HCT116 (cell line): ENCODE measurements at regions not wholly inside any gene's neighbourhood (a gene's known extent, or its start where the extent isn't known, plus 50 kb on each side); places are given as distances from the start of the nearest gene placed in this dataset.

ENCODE experiments used
- ATAC-seq: fragments of 200-7000 bp; cut with Tn5 transposase; 2 replicates; pipeline ENCODE4 v1.9.1; 2020; ENCODE audit warnings: mild to moderate bottlenecking, moderate library complexity
- BruUV-seq: library from RNA; stranded (reverse); fragments of 400-500 nt; replicated peaks from 2 replicates; lab custom pipeline; 2021; lab: Mats Ljungman, UMichigan
- CTCF ChIA-PET: fragments of 300-600 bp; sonication (Branson Sonifier 250); formaldehyde crosslinking; loops from one replicate; lab custom pipeline; 2021; ENCODE audit warnings: antibody characterized with exemption; lab: Charles Lee
- POLR2A ChIA-PET: fragments of 300-600, 350-600 bp; sonication (Branson Sonifier 250); formaldehyde crosslinking; loops from one replicate; lab custom pipeline; 2021; ENCODE audit warnings: antibody characterized with exemption; lab: Charles Lee
- RAD21 ChIA-PET, 2 experiments: fragments of 300-600 bp; sonication (Branson Sonifier 250); formaldehyde crosslinking; loops; one replicate each; lab custom pipeline; 2023; ENCODE audit warnings: low total read pairs in 2 of 2; ENCODE audit not compliant: uncharacterized antibody in 2 of 2, unreplicated experiment in 2 of 2, low non-redundant PET in 1 of 2; lab: Charles Lee
- DNase-seq: peaks from one replicate; pipeline ENCODE4 v3.0.0-alpha.2; 2010; ENCODE audit warnings: low read depth, low spot score
- H2AFZ ChIP-seq: fragments of 200-600 bp; shearing (Covaris generic), sonication (generic); 2 replicates; pipeline ENCODE4 v1.6.1; 2017; ENCODE audit warnings: low read depth, mixed run types, mixed read lengths, antibody characterized with exemption, low read length; ENCODE audit not compliant: poor library complexity, severe bottlenecking
- H3K27ac ChIP-seq: 2 replicates; pipeline ENCODE4 v1.5.1; 2012; ENCODE audit warnings: low read depth, low read length
- H3K27me3 ChIP-seq: fragments of 200-600 bp; sonication (generic); 2 replicates; pipeline ENCODE4 v1.6.1; 2016; ENCODE audit warnings: mixed run types, low read length, mixed read lengths; ENCODE audit not compliant: insufficient read depth
- H3K36me3 ChIP-seq, 2 experiments: fragments of 200-500 bp in 1 of 2; fragments of 200-600 bp in 1 of 2; sonication (Bioruptor generic) in 1 of 2; sonication (generic) in 1 of 2; 2 replicates each; pipeline versions ENCODE4 v1.5.1 to v1.6.1; 2014 to 2016; ENCODE audit warnings: low read length in 2 of 2, inconsistent platforms in 1 of 2, mixed read lengths in 1 of 2, mixed run types in 1 of 2; ENCODE audit not compliant: insufficient read depth in 2 of 2, control insufficient read depth in 1 of 2
- H3K4me1 ChIP-seq, 2 experiments: fragments of 200-600 bp in 1 of 2; sonication (generic) in 1 of 2; 2 replicates each; pipeline versions ENCODE4 v1.5.1 to v1.6.1; 2012 to 2017; ENCODE audit warnings: low read length in 2 of 2, inconsistent platforms in 1 of 2, mild to moderate bottlenecking in 1 of 2, mixed read lengths in 1 of 2, mixed run types in 1 of 2, moderate library complexity in 1 of 2; ENCODE audit not compliant: insufficient read depth in 2 of 2, control insufficient read depth in 1 of 2
- H3K4me2 ChIP-seq: fragments of 200-600 bp; sonication (generic); 2 replicates; pipeline ENCODE4 v1.6.1; 2017; ENCODE audit warnings: mixed run types, low read length, mixed read lengths
- H3K4me3 ChIP-seq, 2 experiments: fragments of 200-600 bp in 1 of 2; sonication (generic) in 1 of 2; replicated peaks in 1 of 2; 2 replicates each; pipeline ENCODE4 v1.5.1; 2011 to 2016; ENCODE audit warnings: low read length in 2 of 2, control low read depth in 1 of 2, low read depth in 1 of 2, mild to moderate bottlenecking in 1 of 2, mixed read lengths in 1 of 2, mixed run types in 1 of 2
- H3K79me2 ChIP-seq: fragments of 200-600 bp; sonication (generic); 2 replicates; pipeline ENCODE4 v1.6.1; 2017; ENCODE audit warnings: mild to moderate bottlenecking, mixed run types, low read length, moderate library complexity, mixed read lengths; ENCODE audit not compliant: insufficient read depth
- H3K9ac ChIP-seq: fragments of 200-600 bp; sonication (generic); 2 replicates; pipeline ENCODE4 v1.6.1; 2016; ENCODE audit warnings: low read length, mixed read lengths
- H3K9me2 ChIP-seq: fragments of 200-600 bp; sonication (generic), shearing (Covaris generic); 2 replicates; pipeline ENCODE4 v1.6.1; 2017; ENCODE audit warnings: mixed run types, mild to moderate bottlenecking, moderate library complexity; ENCODE audit not compliant: insufficient read depth
- H3K9me3 ChIP-seq, 2 experiments: fragments of 200-500 bp in 1 of 2; fragments of 200-600 bp in 1 of 2; sonication (Bioruptor generic) in 1 of 2; sonication (generic) in 1 of 2; 2 replicates each; pipeline ENCODE4 v1.6.1; 2014 to 2017; ENCODE audit warnings: low read length in 2 of 2, mixed read lengths in 2 of 2, inconsistent platforms in 1 of 2, low read depth in 1 of 2, mild to moderate bottlenecking in 1 of 2, mixed run types in 1 of 2, moderate library complexity in 1 of 2; ENCODE audit not compliant: control insufficient read depth in 1 of 2, insufficient read depth in 1 of 2
- H4K20me1 ChIP-seq: fragments of 200-600 bp; sonication (generic), shearing (Covaris generic); 2 replicates; pipeline ENCODE4 v1.6.1; 2017; ENCODE audit warnings: mixed run types, mild to moderate bottlenecking, moderate library complexity; ENCODE audit not compliant: insufficient read depth
- CBX3 ChIP-seq: IDR thresholded peaks from 2 replicates; pipeline ENCODE4 v1.6.1; 2012; ENCODE audit warnings: low read depth
- CEBPB ChIP-seq: IDR thresholded peaks from 2 replicates; pipeline ENCODE4 v1.6.1; 2012; ENCODE audit warnings: low read depth
- EGR1 ChIP-seq: IDR thresholded peaks from 2 replicates; pipeline ENCODE4 v1.6.1; 2012; ENCODE audit warnings: low read depth
- ELF1 ChIP-seq: IDR thresholded peaks from 2 replicates; pipeline ENCODE4 v1.6.1; 2012; ENCODE audit warnings: low read depth, borderline replicate concordance
- EZH2phosphoT487 ChIP-seq: fragments of 200-600 bp; IDR thresholded peaks from 2 replicates; pipeline ENCODE4 v1.6.1; 2018; ENCODE audit warnings: antibody characterized with exemption, borderline replicate concordance
- FOSL1 ChIP-seq: IDR thresholded peaks from 2 replicates; pipeline ENCODE4 v1.6.1; 2012; ENCODE audit warnings: low read depth
- JUND ChIP-seq: IDR thresholded peaks from 2 replicates; pipeline ENCODE4 v1.6.1; 2012
- POLR2AphosphoS5 ChIP-seq: IDR thresholded peaks from 2 replicates; pipeline ENCODE4 v1.6.1; 2011; ENCODE audit warnings: mild to moderate bottlenecking, low read depth, low read length, moderate library complexity
- RAD21 ChIP-seq: IDR thresholded peaks from 2 replicates; pipeline ENCODE4 v1.6.1; 2012; ENCODE audit warnings: low read depth, mild to moderate bottlenecking
- SIN3A ChIP-seq: IDR thresholded peaks from 2 replicates; pipeline ENCODE4 v1.6.1; 2012; ENCODE audit warnings: low read depth
- SP1 ChIP-seq: IDR thresholded peaks from 2 replicates; pipeline ENCODE4 v1.6.1; 2012; ENCODE audit warnings: low read depth
- SRF ChIP-seq: IDR thresholded peaks from 2 replicates; pipeline ENCODE4 v1.6.1; 2012; ENCODE audit warnings: low read depth
- TCF7L2 ChIP-seq: IDR thresholded peaks from 2 replicates; pipeline ENCODE4 v1.7.0; 2011; ENCODE audit warnings: borderline replicate concordance, inconsistent platforms; ENCODE audit not compliant: insufficient read depth, insufficient read length; ENCODE audit errors: extremely low read depth
- YY1 ChIP-seq: IDR thresholded peaks from 2 replicates; pipeline ENCODE4 v1.6.1; 2011; ENCODE audit warnings: low read length, low read depth, moderate library complexity, mild to moderate bottlenecking; ENCODE audit not compliant: insufficient replicate concordance; ENCODE audit errors: extremely low read depth
- ZNF274 ChIP-seq: fragments of 200-500 bp; sonication (Bioruptor generic); IDR thresholded peaks from 2 replicates; pipeline ENCODE4 v1.6.1; 2014; ENCODE audit warnings: mild to moderate bottlenecking, low read depth, low read length, inconsistent platforms
- intact Hi-C: fragments of 100-400 bp; cut with micrococcal nuclease; formaldehyde crosslinking; loops from 2 replicates; pipeline ENCODE4 v1.10.0; 2022
- TF ChIP-seq, protein P1 (sequence below): IDR thresholded peaks from 2 replicates; pipeline ENCODE4 v1.6.1; 2012; ENCODE audit warnings: low read depth
- TF ChIP-seq, protein P2 (sequence below): IDR thresholded peaks from 2 replicates; pipeline ENCODE4 v1.6.1; 2012
- TF ChIP-seq, protein P3 (sequence below), 3 experiments: fragments of 200-600 bp in 1 of 3; sonication (generic) in 1 of 3; IDR thresholded peaks in 2 of 3; conservative IDR thresholded peaks in 1 of 3; 2 replicates each; pipeline ENCODE4 v1.5.1; 2012 to 2017; ENCODE audit warnings: low read depth in 2 of 3, low read length in 2 of 3, antibody characterized with exemption in 1 of 3, borderline replicate concordance in 1 of 3, control low read depth in 1 of 3, mild to moderate bottlenecking in 1 of 3, mixed read lengths in 1 of 3, mixed run types in 1 of 3, moderate library complexity in 1 of 3; ENCODE audit not compliant: insufficient read depth in 1 of 3
- TF ChIP-seq, protein P4 (sequence below): IDR thresholded peaks from 2 replicates; pipeline ENCODE4 v1.6.1; 2011; ENCODE audit warnings: mild to moderate bottlenecking, low read length, moderate library complexity; ENCODE audit not compliant: insufficient replicate concordance; ENCODE audit errors: extremely low read depth
- TF ChIP-seq, protein P5 (sequence below): IDR thresholded peaks from 2 replicates; pipeline ENCODE4 v1.6.1; 2012

DNA sequence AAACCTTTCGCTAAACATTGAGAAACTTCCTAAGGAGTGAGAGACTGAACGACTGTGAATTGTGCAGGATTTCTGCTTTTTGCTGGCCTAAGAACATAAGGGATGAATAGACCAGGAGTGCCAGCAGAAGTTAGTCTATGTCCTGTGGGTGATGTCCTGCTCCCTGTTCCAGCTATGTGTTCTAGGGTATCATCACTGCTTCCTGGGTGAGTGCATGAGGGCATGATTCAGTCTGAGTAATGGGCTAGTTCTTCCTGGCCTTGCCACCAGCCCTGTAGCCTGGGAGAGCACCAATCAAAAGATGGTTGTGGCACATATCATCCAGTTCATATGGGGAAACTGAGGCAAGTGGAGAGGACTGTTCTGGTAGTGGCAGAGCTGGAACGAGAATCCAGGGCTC is 153.9 kb upstream of the TPM1 start:
- ChIA-PET CTCF (no interaction called here), POLR2A (no interaction called here), RAD21 (no interaction called here)
- ATAC-seq (no peak), DNase-seq (no peak)
- intact Hi-C loops = no loop called here
- no peak overlapping the region for H3K27ac ChIP-seq
- H3K9me3 ChIP-seq = no peaks in the 10 kb centered on the region
- no peaks in the 10 kb centered on the region for H3K9me2 ChIP-seq
- no peak overlapping the region for H3K9ac ChIP-seq
- no peak overlapping the region for H3K4me2 ChIP-seq
- BruUV-seq = no TSS peak
- no peak overlapping the region for H3K4me3 ChIP-seq
- no peaks in the 10 kb centered on the region for H3K79me2 ChIP-seq
- no peaks in the 10 kb centered on the region for H3K36me3 ChIP-seq
- no peaks in the 10 kb centered on the region for H4K20me1 ChIP-seq
- H3K27me3 ChIP-seq = no peaks in the 10 kb centered on the region
- no peak overlapping the region for H2AFZ ChIP-seq
- H3K4me1 ChIP-seq = no peaks in the 10 kb centered on the region; a peak in 1 of 4 replicates
- TF ChIP-seq, protein P1, sequence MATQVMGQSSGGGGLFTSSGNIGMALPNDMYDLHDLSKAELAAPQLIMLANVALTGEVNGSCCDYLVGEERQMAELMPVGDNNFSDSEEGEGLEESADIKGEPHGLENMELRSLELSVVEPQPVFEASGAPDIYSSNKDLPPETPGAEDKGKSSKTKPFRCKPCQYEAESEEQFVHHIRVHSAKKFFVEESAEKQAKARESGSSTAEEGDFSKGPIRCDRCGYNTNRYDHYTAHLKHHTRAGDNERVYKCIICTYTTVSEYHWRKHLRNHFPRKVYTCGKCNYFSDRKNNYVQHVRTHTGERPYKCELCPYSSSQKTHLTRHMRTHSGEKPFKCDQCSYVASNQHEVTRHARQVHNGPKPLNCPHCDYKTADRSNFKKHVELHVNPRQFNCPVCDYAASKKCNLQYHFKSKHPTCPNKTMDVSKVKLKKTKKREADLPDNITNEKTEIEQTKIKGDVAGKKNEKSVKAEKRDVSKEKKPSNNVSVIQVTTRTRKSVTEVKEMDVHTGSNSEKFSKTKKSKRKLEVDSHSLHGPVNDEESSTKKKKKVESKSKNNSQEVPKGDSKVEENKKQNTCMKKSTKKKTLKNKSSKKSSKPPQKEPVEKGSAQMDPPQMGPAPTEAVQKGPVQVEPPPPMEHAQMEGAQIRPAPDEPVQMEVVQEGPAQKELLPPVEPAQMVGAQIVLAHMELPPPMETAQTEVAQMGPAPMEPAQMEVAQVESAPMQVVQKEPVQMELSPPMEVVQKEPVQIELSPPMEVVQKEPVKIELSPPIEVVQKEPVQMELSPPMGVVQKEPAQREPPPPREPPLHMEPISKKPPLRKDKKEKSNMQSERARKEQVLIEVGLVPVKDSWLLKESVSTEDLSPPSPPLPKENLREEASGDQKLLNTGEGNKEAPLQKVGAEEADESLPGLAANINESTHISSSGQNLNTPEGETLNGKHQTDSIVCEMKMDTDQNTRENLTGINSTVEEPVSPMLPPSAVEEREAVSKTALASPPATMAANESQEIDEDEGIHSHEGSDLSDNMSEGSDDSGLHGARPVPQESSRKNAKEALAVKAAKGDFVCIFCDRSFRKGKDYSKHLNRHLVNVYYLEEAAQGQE = no peak
- TF ChIP-seq, protein P2, sequence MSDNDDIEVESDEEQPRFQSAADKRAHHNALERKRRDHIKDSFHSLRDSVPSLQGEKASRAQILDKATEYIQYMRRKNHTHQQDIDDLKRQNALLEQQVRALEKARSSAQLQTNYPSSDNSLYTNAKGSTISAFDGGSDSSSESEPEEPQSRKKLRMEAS = no peak
- TF ChIP-seq EGR1 (no peak), SP1 (no peak), EZH2phosphoT487 (no peak), TCF7L2 (no peak), SIN3A (no peak), SRF (no peak), FOSL1 (no peak), ZNF274 (no peak), ELF1 (no peak), RAD21 (no peak), CEBPB (no peak), CBX3 (no peak), YY1 (no peak), JUND (no peak), POLR2AphosphoS5 (no peak)
- TF ChIP-seq, protein P3, sequence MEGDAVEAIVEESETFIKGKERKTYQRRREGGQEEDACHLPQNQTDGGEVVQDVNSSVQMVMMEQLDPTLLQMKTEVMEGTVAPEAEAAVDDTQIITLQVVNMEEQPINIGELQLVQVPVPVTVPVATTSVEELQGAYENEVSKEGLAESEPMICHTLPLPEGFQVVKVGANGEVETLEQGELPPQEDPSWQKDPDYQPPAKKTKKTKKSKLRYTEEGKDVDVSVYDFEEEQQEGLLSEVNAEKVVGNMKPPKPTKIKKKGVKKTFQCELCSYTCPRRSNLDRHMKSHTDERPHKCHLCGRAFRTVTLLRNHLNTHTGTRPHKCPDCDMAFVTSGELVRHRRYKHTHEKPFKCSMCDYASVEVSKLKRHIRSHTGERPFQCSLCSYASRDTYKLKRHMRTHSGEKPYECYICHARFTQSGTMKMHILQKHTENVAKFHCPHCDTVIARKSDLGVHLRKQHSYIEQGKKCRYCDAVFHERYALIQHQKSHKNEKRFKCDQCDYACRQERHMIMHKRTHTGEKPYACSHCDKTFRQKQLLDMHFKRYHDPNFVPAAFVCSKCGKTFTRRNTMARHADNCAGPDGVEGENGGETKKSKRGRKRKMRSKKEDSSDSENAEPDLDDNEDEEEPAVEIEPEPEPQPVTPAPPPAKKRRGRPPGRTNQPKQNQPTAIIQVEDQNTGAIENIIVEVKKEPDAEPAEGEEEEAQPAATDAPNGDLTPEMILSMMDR (IDR thresholded peaks at IDR 0.05 in 2 of 3, conservative IDR thresholded peaks at IDR 0.05 in 1 of 3; ENCODE audit: borderline replicate concordance in 1 of 3, insufficient read depth in 1 of 3, low read depth in 2 of 3, low read length in 2 of 3) = no peak
- TF ChIP-seq, protein P4, sequence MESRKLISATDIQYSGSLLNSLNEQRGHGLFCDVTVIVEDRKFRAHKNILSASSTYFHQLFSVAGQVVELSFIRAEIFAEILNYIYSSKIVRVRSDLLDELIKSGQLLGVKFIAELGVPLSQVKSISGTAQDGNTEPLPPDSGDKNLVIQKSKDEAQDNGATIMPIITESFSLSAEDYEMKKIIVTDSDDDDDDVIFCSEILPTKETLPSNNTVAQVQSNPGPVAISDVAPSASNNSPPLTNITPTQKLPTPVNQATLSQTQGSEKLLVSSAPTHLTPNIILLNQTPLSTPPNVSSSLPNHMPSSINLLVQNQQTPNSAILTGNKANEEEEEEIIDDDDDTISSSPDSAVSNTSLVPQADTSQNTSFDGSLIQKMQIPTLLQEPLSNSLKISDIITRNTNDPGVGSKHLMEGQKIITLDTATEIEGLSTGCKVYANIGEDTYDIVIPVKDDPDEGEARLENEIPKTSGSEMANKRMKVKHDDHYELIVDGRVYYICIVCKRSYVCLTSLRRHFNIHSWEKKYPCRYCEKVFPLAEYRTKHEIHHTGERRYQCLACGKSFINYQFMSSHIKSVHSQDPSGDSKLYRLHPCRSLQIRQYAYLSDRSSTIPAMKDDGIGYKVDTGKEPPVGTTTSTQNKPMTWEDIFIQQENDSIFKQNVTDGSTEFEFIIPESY = no peak
- TF ChIP-seq, protein P5, sequence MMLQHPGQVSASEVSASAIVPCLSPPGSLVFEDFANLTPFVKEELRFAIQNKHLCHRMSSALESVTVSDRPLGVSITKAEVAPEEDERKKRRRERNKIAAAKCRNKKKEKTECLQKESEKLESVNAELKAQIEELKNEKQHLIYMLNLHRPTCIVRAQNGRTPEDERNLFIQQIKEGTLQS = no peak
